Esophagus muscularis mucosa (tissue), 4 donors: ENCODE measurements at regions not wholly inside any gene's neighbourhood (a gene's known extent, or its start where the extent isn't known, plus 50 kb on each side); places are given as distances from the start of the nearest gene placed in this dataset.

Source experiments
- DNase-seq: peaks from one replicate; pipeline ENCODE4 v3.0.0-alpha.2; 2017; ENCODE audit errors: extremely low spot score
- H3K27ac ChIP-seq, 4 donors: fragments of 200-600 bp; sonication (generic); replicated peaks in 1 of 4; 1 replicate in 3 of 4; 2 replicates in 1 of 4; pipeline ENCODE4 v1.5.1; 2016 to 2019; ENCODE audit warnings: mild to moderate bottlenecking in 1 of 4
- H3K27me3 ChIP-seq, 4 donors: fragments of 200-600 bp; sonication (generic); one replicate each; pipeline versions ENCODE4 v1.5.1 to v1.6.0; 2016 to 2019
- H3K36me3 ChIP-seq, 4 donors: fragments of 200-600 bp; sonication (generic); one replicate each; pipeline ENCODE4 v1.5.1; 2016 to 2019
- H3K4me1 ChIP-seq, 4 donors: fragments of 200-600 bp; sonication (generic); one replicate each; pipeline ENCODE4 v1.5.1; 2016 to 2019
- H3K4me3 ChIP-seq, 4 donors: fragments of 200-600 bp; sonication (generic); 1 replicate in 2 of 4; 2 replicates in 2 of 4; pipeline ENCODE4 v1.5.1; 2016 to 2019; ENCODE audit warnings: mild to moderate bottlenecking in 4 of 4, moderate library complexity in 1 of 4
- H3K9me3 ChIP-seq, 4 donors: fragments of 200-600 bp; sonication (generic); 1 replicate in 3 of 4; 2 replicates in 1 of 4; pipeline ENCODE4 v1.5.1; 2016 to 2019
- CTCF ChIP-seq, 3 experiments: fragments of 200-600 bp in 2 of 3; fragments of 450-650 bp in 1 of 3; sonication (generic) in 2 of 3; IDR thresholded peaks; one replicate each; pipeline ENCODE4 v1.5.1; 2017 to 2019; ENCODE audit warnings: antibody characterized with exemption in 3 of 3, mild to moderate bottlenecking in 2 of 3, moderate library complexity in 1 of 3
- EP300 ChIP-seq: sonication (generic); formaldehyde crosslinking; IDR thresholded peaks from one replicate; pipeline ENCODE4 v1.6.1; 2017; ENCODE audit warnings: antibody characterized with exemption
- POLR2A ChIP-seq: fragments of 450-650 bp; IDR thresholded peaks from one replicate; pipeline ENCODE4 v1.6.1; 2017; ENCODE audit warnings: antibody characterized with exemption, moderate library complexity, mild to moderate bottlenecking, low read depth
- POLR2AphosphoS5 ChIP-seq, 2 donors: sonication (generic); formaldehyde crosslinking; IDR thresholded peaks; one replicate each; pipeline ENCODE4 v1.6.1; 2017; ENCODE audit warnings: antibody characterized with exemption in 2 of 2
- WGBS: methylation state at CpG from one replicate; pipeline ENCODE4 v1.1.5; 2018; 5-methylcytosine and 5-hydroxymethylcytosine counted together
- intact Hi-C: fragments of 100-400 bp; cut with DNase I; formaldehyde crosslinking; loops from one replicate; pipeline ENCODE4 v1.15.1; 2023

GRCh38 chr19:30690935-30691818 is 319.0 kb downstream of the ZNF536 start:
- peaks cover 4 to 33% (median 22%) of the 10 kb centered on the region in 4 donors for H3K4me1 ChIP-seq
- no peaks in the 10 kb centered on the region for H3K9me3 ChIP-seq
- intact Hi-C loops, result no loop called here
- peaks cover 0 to 17% (median 0%) of the 10 kb centered on the region in 4 donors for H3K27me3 ChIP-seq
- no peaks in the 10 kb centered on the region for H3K36me3 ChIP-seq
- peak overlapping the region in 2 of 4 donors; percentile 25 to 33 for H3K27ac ChIP-seq
- DNase-seq, result no peak
- H3K4me3 ChIP-seq, result peak overlapping the region in 3 of 4 donors; percentile 8 to 56 (median 9)
- 69% methylated on average over 13 of the region's 22 CpGs for WGBS
- TF ChIP-seq POLR2A (no peak), POLR2AphosphoS5 (IDR thresholded peaks at IDR 0.05) (no peak), CTCF (IDR thresholded peaks at IDR 0.05) (no peak), EP300 (no peak)

DNA sequence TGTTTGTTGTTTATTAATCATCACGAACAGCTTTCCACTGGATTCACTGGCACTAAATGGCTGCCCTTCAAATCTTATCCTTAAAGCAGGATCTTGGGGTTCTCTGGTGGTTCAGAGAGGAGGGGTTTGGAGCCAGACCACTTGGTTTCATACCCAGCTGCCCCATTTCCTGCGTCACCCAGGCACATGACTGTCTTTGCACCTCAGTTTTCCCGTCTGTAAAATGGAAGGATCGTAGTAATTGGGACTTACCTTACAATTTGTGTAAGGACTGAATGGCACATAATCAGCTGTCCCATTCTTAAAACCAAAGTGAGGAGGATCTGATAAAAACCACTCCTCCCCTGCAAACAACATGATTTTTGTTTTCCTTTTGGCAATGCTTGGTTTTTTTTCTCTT is 318.3 kb downstream of the ZNF536 start:
- no peak for DNase-seq
- H3K27me3 ChIP-seq, result peaks cover 0 to 24% (median 0%) of the 10 kb centered on the region in 4 donors
- no peaks in the 10 kb centered on the region for H3K36me3 ChIP-seq
- no peak overlapping the region for H3K4me3 ChIP-seq
- no peak for TF ChIP-seq POLR2A
- TF ChIP-seq POLR2AphosphoS5 (IDR thresholded peaks at IDR 0.05), result no peak
- no peak for TF ChIP-seq EP300
- no peak for TF ChIP-seq CTCF (IDR thresholded peaks at IDR 0.05)
- H3K4me1 ChIP-seq, result peaks cover 4 to 36% (median 24%) of the 10 kb centered on the region in 4 donors
- no peak overlapping the region for H3K27ac ChIP-seq
- intact Hi-C loops, result no loop called here
- WGBS, result 86% methylated on average over 4 of the region's 4 CpGs
- no peaks in the 10 kb centered on the region for H3K9me3 ChIP-seq

GRCh38 chr19:30689474-30689873 is 317.3 kb downstream of the ZNF536 start:
- no peak overlapping the region for H3K4me3 ChIP-seq
- TF ChIP-seq POLR2AphosphoS5 (IDR thresholded peaks at IDR 0.05), result no peak
- TF ChIP-seq POLR2A, result no peak
- no peak for TF ChIP-seq CTCF (IDR thresholded peaks at IDR 0.05)
- no peak overlapping the region for H3K27ac ChIP-seq
- no peak for DNase-seq
- WGBS, result 60% methylated on average over 4 of the region's 4 CpGs
- H3K27me3 ChIP-seq, result peaks cover 0 to 34% (median 0%) of the 10 kb centered on the region in 4 donors
- intact Hi-C loops, result loop anchor here (5.0 to 10.0 kb wide), 3 partner anchors 665 to 1353 kb away; no protein-coding TSS in a partner anchor
- H3K4me1 ChIP-seq, result peaks cover 4 to 33% (median 24%) of the 10 kb centered on the region in 4 donors
- no peaks in the 10 kb centered on the region for H3K9me3 ChIP-seq
- H3K36me3 ChIP-seq, result no peaks in the 10 kb centered on the region

DNA sequence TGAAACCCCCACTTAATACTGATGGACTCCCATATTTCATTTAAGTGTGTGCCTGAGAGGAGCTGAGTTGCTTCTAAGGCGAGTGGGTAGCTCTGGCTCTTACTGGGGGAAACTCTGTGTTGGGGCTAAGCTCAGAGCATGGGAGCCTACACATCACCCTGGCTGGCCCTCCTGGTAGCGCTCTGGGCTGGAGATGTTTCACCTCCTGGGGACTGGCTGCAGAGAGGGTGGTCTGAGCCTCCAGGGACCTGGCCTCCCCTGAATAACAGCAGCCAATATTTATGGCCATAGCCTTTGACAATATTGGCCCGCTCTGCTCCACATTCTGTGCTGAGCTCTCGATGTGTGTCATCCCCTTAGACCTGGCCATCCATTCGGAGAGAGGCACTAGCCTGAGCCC is 316.5 kb downstream of the ZNF536 start:
- whole genome bisulfite sequencing, result 91% methylated on average over 4 of the region's 5 CpGs
- no peaks in the 10 kb centered on the region for H3K36me3 ChIP-seq

More for the DNA sequence above, 316.5 kb downstream of the ZNF536 start:
- no peak for DNase-seq
- Histone ChIP-seq H3K27me3 (peaks cover 0 to 34% (median 0%) of the 10 kb centered on the region in 4 donors), H3K4me3 (no peak overlapping the region), H3K9me3 (no peaks in the 10 kb centered on the region), H3K4me1 (peaks cover 0 to 31% (median 24%) of the 10 kb centered on the region in 4 donors), H3K27ac (no peak overlapping the region)
- intact Hi-C loops, result loop anchor here (5.0 to 10.0 kb wide), 3 partner anchors 666 to 1354 kb away; no protein-coding TSS in a partner anchor
- TF ChIP-seq POLR2AphosphoS5 (IDR thresholded peaks at IDR 0.05) (no peak), CTCF (IDR thresholded peaks at IDR 0.05) (no peak)
